ENCODE measurements at regions not wholly inside any gene's neighbourhood (a gene's known extent, or its start where the extent isn't known, plus 50 kb on each side); places are given as distances from the start of the nearest gene placed in this dataset.

GRCh38 chr1:234537236-234537635, 58.3 kb upstream of the TARBP1 start:
- Histone ChIP-seq H3K4me3 (no peak overlapping the region), H3K36me3 (no peaks in the 10 kb centered on the region), H3K9me3 (no peaks in the 10 kb centered on the region), H3K4me1 (peaks cover 97 to 100% (median 99%) of the 10 kb centered on the region in 4 donors), H3K27me3 (no peaks in the 10 kb centered on the region), H3K27ac (replicated peaks in 1 of 4) (peak overlapping the region; percentile 92 to 99 (median 96))
- WGBS, result 75% methylated on average over 5 of the region's 5 CpGs
- intact Hi-C loops (cut with DNase I), result loop anchor here (5.0 to 10.0 kb wide), 2 partner anchors 188 to 455 kb away; no protein-coding TSS in a partner anchor
- no peak for DNase-seq (ENCODE audit: extremely low spot score)
- TF ChIP-seq CTCF (IDR thresholded peaks at IDR 0.05), result no peak
- no peak for TF ChIP-seq EP300 (IDR thresholded peaks at IDR 0.05)
- no peak for TF ChIP-seq POLR2A (IDR thresholded peaks at IDR 0.05; ENCODE audit: low read depth)
- TF ChIP-seq POLR2AphosphoS5 (IDR thresholded peaks at IDR 0.05), result no peak

- H3K9me3 ChIP-seq, result no peaks in the 10 kb centered on the region
- H3K36me3 ChIP-seq, result no peaks in the 10 kb centered on the region
- peaks cover 99 to 100% (median 100%) of the 10 kb centered on the region in 4 donors for H3K4me1 ChIP-seq
- intact Hi-C loops (cut with DNase I), result loop anchor here (5.0 to 10.0 kb wide), 2 partner anchors 188 to 456 kb away; no protein-coding TSS in a partner anchor
- peak overlapping the region; percentile 92 to 99 (median 96) for H3K27ac ChIP-seq (replicated peaks in 1 of 4)
- no peaks in the 10 kb centered on the region for H3K27me3 ChIP-seq
- WGBS, result 47% methylated on average over 12 of the region's 12 CpGs
- TF ChIP-seq EP300 (IDR thresholded peaks at IDR 0.05) (no peak), POLR2AphosphoS5 (IDR thresholded peaks at IDR 0.05) (no peak), POLR2A (IDR thresholded peaks at IDR 0.05; ENCODE audit: low read depth) (no peak), CTCF (IDR thresholded peaks at IDR 0.05) (no peak)
- H3K4me3 ChIP-seq, result no peak overlapping the region
- no peak for DNase-seq (ENCODE audit: extremely low spot score)
Observed at GRCh38 chr1:234536741-234537140, 57.8 kb upstream of the TARBP1 start.

- H3K36me3 ChIP-seq, result no peaks in the 10 kb centered on the region
- no peaks in the 10 kb centered on the region for H3K9me3 ChIP-seq
- H3K4me3 ChIP-seq, result no peak overlapping the region
- 38% methylated on average over 14 of the region's 14 CpGs for WGBS
- peak; percentile 94 for DNase-seq (ENCODE audit: extremely low spot score)
- H3K27ac ChIP-seq (replicated peaks in 1 of 4), result peak overlapping the region; percentile 92 to 99 (median 96)
- intact Hi-C loops (cut with DNase I), result loop anchor here (2.0 to 10.0 kb wide), 3 partner anchors 65 to 456 kb away; no protein-coding TSS in a partner anchor
- TF ChIP-seq POLR2A (IDR thresholded peaks at IDR 0.05; ENCODE audit: low read depth) (no peak), POLR2AphosphoS5 (IDR thresholded peaks at IDR 0.05) (peak in 1 of 2 donors; percentile 88), CTCF (IDR thresholded peaks at IDR 0.05) (peak in 1 of 3 experiments; percentile 12), EP300 (IDR thresholded peaks at IDR 0.05) (peak; percentile 81)
- H3K27me3 ChIP-seq, result no peaks in the 10 kb centered on the region
- H3K4me1 ChIP-seq, result peaks cover 99 to 100% (median 100%) of the 10 kb centered on the region in 4 donors
Observed at GRCh38 chr1:234535763-234536515, 57.0 kb upstream of the TARBP1 start.

- no peak overlapping the region for H3K4me3 ChIP-seq
- no peaks in the 10 kb centered on the region for H3K27me3 ChIP-seq
- 47% methylated on average over 7 of the region's 7 CpGs for WGBS
- peak overlapping the region; percentile 92 to 99 (median 96) for H3K27ac ChIP-seq (replicated peaks in 1 of 4)
- no peaks in the 10 kb centered on the region for H3K36me3 ChIP-seq
- H3K9me3 ChIP-seq, result no peaks in the 10 kb centered on the region
- DNase-seq (ENCODE audit: extremely low spot score), result no peak
- peaks cover 99 to 100% (median 100%) of the 10 kb centered on the region in 4 donors for H3K4me1 ChIP-seq
- intact Hi-C loops (cut with DNase I), result loop anchor here (2.0 to 10.0 kb wide), 3 partner anchors 66 to 457 kb away; no protein-coding TSS in a partner anchor
- TF ChIP-seq POLR2A (IDR thresholded peaks at IDR 0.05; ENCODE audit: low read depth) (no peak), CTCF (IDR thresholded peaks at IDR 0.05) (no peak), EP300 (IDR thresholded peaks at IDR 0.05) (no peak), POLR2AphosphoS5 (IDR thresholded peaks at IDR 0.05) (no peak)
Observed at GRCh38 chr1:234535218-234535617, 56.2 kb upstream of the TARBP1 start.
